ENCODE measurements at regions not wholly inside any gene's neighbourhood (a gene's known extent, or its start where the extent isn't known, plus 50 kb on each side); places are given as distances from the start of the nearest gene placed in this dataset.
"Not testable (repeated sequence)": the region's sequence is repeated elsewhere in the genome, so short reads cannot be mapped to it uniquely, and the experiment has no call there.

DNA sequence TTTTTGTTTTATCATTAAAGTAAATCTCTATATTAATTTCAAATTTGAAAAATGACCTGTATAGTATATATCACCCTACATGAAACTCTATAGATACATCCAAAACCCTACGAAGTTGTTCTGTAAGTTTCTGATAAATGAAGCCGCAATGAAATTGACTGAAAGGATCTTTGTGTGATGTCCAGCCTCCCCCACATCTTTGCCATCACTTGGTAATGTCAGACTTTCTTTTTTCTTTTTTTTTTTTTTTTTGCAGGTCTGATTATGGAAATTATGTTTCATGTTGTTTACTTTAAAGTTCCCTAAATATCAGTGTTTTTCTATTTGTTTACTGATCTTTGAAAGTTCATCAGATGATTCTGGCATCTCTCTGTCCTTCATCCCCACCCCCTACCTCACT lies 155.6 kb upstream of the CDH4 start:
- no peak for DNase-seq (ENCODE audit: low read depth)

DNA sequence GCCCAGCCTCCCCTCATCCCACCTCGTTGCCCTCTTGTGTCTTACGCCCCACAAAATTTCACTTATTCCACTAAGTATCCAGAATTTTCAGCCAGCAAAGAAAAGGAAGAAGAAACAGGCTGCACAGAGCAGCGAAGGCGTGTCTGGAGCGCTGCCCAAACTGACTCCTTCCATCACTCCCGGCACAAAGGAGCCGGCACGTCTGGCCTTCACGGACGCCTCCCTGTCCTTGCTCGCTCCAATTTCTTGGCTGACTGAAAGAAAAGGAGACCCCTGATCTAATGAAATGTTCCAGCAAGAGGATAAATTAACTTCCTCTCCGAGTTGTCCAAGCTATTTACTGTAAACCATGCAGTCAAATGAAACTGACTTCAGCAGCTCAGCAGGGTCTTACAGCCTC lies 152.3 kb upstream of the CDH4 start:
- DNase-seq (ENCODE audit: low read depth), result no peak

DNA sequence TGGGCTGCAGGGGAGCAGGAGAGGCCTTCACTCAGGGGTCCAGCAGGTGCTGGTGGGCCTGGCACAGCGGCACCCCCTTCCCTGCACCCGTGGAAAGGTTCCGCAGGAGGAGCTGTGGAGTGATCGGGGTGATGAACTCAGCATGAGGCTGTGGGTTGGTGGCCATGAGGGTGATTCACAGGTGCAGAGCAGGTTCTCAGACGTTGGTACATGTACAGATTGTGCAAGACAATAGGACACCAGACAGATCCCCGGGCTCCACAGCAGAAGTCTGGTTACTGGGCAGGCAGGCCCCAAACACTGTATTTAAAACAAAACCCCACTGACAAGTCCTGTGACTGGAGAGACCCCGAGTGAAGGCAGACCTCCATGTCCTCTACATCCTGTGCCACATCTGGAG lies 151.6 kb upstream of the CDH4 start:
- no peak for DNase-seq (ENCODE audit: low read depth)

DNA sequence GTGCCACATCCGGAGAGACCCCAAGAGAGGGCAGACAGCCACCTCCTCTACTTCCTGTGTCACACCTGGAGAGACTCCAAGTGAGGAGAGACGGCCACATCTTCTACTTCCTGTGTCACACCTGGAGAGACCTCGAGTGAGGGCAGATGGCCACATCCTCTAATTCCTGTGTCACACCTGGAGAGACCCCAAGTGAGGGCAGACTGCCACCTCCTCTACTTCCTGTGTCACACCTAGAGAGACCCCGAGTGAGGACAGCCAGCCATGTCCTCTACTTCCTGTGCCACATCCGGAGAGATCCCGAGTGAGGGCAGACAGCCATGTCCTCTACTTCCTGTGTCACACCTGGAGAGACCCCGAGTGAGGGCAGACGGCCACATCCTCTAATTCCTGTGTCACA lies 150.7 kb upstream of the CDH4 start:
- DNase-seq (ENCODE audit: low read depth), result not testable (repeated sequence)

DNA sequence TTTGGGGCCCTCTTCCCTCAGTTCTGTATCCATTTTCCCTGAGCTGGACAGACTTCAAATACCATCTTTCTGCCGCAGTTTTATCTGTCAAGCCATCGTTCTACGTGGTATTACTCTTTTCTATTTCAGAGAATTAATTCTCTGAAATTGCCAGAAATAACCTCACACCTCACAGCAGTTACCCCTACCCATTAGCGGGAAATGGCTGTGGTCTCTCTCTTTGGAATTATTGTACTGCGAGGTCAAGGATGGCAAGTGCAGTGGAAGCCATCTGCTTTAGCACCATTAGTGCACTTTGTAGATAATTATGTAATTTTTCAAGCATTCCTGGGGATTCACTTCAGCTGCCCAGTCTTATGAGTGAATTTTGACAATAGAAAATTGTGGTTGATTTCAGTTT lies 147.8 kb upstream of the CDH4 start:
- no peak for DNase-seq (ENCODE audit: low read depth)

DNA sequence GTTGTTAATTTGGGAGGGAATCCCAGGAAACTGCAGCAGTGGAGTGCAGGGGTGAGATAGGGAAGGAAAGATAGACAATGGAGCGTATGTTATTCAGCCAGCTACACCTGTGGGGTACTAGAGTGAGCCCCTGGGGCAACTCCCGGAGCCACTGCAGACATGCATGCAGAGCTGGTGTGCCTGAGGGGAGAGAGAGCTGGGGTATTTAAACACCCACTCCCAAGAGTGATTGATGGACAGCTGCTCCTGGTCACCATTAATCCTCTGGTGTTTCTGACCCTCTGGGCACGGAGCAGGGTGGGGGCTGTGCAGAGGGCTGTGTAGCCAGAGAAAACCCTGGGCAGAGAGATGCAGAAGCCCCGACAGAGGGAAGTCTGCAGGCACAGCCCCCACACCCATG lies 146.7 kb upstream of the CDH4 start:
- no peak for DNase-seq (ENCODE audit: low read depth)

DNA sequence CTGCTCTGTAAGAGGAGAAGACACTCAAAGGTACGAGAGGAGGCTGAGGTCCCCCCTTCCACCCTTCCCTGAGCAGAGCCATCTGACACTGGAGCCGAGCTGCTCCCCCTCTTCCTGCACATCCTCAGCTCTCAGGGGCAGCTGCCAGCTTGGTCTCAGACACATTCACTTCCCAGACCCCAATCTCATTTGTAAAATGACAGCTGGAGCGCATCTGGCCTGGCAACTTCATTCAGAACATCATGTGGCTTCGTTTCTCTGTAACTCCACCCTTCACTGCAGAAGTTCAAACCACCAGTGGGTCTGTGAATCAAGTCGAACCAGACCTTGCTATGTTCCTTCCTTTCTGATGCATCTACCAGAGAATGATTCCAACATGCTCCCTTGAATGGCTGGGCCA lies 145.6 kb upstream of the CDH4 start:
- DNase-seq (ENCODE audit: low read depth), result no peak

DNA sequence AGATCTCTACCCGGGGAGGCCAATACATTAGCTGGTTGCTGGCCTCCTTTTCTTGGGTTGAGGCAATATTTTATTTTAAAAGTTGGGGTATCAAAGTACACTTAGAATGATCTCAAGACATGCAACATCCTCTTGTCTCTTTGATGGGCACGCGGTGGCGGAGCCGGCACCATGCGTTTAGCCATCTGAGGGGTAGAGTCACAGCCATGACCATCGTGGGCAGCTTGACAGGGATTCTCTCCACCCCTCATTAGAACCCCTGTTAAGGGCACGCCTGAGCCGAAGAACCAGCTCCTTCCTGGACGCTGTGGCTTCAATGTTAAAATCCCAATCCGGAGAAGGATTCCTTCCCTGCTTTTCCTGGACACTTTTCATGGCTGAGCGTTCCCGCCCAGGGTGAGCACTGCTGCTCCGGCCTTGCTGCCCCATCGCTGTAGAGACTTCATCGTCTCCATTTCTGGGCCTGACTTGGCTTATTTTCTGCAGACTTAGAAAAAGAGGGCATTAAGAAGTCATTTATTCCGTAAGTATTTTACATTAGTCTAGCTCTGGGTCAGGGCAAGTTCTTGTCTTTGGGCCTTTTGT lies 142.7 kb upstream of the CDH4 start:
- no peak for DNase-seq (ENCODE audit: low read depth)

DNA sequence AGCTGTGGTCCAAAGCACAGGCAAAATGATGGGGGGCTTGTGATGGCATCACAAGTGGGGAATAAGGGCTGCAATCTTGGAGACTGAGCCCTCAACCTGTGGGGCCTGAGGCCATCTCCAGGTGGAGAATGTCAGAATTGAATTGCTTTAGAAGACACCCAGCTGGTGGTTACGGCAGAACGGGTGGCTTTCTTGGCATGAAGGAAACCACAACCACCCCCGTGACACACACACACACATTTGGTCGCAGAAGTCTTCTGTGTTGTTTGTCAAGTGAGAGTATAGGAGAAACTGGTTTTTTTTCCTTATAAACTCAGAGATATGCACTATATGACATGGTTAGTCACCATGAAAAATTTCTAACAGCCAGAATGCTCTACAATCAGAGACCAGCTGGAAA lies 139.5 kb upstream of the CDH4 start:
- DNase-seq (ENCODE audit: low read depth), result no peak

DNA sequence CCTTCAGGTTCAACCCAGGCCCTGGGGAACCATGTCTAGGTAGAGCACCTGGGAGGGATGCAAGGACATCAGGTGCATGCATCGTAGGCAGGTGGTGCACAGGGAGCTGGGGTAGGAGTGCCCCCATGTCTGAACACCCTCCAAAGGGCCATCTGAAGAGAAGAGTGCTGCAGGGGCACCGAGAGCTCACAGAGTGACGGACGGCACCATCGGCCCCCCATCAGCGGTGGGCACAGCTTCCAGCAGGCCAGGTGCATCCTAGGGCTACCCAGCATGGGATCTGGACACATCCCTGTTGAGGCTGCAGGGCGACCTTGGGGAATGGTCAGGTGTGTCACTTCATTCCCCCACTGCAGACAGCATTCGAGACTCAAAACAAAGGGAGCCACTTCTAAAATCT lies 138.3 kb upstream of the CDH4 start:
- no peak for DNase-seq (ENCODE audit: low read depth)

DNA sequence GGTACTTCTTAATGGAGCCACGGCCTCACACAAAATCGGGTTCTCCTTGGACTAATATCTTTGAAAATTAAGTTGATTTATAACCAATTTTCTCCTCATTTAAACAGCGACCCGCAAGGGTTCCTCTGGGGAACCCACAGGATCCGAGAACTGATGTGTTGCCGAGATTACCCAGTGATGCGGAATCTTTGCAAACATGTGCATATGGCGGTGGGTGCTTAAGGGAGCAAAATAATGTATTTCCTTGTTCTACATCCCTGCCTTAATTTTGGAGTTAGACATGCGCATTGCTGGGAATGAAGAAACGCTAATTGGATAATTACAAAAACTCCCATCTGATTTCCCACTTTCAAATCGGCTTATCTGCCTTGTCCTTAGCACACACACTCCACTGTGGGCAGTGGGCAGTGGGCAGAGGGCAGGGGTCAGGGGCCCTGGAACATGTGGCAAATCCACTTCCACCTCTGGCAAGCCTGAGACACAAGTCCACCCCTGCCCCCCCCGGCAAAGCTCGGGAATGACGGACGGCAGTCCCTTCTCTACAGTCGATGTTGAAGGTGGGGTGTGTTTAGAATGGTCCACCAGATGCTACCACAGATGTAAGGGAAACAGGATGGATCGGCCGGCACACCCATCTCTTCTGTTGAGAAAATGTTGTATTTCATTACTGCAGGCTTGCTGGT lies 137.4 kb upstream of the CDH4 start:
- DNase-seq (ENCODE audit: low read depth), result no peak

DNA sequence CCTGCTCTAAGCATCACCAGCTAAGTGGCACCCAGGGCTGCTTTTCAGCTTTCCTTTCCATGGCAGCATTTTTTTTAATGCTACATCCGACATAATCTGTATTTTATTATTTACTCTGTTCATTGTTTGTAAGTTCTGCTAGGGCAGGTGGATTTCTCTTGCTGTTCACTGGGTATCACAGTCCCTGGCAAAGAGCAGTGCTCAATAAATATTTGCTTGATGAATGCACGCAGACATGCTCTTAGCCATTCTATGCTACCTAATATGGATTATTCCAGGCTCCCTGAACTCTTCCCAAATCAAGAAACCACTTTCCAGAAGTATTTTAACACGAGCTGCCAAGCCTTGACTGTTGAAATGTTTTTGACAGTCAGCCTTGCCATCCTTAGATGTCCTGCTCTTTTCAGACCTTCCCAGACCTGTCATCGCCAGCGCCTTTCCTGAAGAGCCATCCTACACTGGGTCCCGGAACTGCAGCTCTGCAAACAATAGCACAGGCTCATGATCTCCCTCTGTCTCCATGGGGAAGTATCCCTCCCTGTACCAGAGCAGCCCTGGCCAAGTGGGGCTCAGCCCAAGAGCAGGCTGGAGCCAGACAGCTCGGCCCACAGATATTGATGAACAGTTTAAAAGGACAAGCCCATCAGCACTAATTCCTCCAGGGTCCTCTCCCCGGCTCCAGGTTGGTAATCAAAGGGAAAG lies 136.5 kb upstream of the CDH4 start:
- DNase-seq (ENCODE audit: low read depth), result no peak

DNA sequence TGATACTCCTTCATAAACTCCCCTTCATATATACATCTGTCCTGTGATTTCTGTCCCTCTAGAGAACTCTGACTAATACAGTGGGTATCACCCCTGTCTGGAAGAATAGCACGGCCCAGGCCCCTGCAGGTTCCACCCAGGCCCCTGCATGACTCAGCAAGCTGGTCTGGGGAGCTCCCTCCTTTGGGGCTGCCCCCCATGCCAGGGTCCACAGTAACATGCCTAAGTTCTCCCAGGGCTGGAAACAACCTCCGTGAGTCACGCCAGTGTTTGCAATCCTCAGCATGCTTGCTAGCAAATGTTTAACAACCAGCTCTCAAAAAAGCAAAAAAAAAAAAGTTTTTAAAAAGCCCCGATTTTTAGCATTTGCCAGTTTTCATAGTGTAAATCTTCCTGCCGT lies 134.3 kb upstream of the CDH4 start:
- peak; percentile 26 for DNase-seq (ENCODE audit: low read depth)

DNA sequence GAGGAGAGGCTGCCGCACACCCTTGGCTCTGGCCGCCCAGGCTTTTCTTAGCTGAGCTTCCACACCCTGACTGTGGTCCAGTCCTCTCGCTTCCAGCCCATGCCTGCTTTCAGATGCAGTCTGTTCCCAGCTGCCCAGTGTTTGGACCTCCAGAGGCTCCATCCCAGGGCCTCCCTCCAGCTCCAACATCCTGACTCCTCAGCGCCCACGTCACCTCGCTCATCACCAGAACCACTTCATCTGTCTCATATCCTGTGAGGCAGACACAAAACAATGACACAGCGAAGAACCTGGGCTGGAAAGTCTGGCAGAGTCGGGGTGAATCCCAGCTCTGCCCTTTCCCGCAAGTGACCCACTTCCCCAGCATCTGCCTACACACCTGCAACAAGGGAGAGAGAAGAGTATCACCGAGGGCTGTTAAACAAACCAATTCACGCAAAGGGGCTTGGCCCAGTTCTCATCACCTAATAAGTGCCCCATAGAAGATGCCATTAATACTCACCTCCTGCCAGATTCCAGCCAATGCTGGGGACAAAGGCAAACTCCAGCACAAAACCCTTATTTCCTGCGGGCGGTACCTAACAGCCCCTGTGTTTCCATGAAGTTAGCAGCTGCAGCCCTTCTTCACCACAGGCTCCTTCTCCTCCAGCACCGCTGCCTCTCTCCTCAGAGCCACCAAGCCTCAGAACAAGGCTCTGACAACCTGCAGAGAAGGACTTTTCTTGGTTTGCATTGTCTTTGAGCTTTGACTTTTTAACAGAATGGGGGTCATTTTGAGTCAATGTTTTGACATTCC lies 133.4 kb upstream of the CDH4 start:
- no peak for DNase-seq (ENCODE audit: low read depth)

DNA sequence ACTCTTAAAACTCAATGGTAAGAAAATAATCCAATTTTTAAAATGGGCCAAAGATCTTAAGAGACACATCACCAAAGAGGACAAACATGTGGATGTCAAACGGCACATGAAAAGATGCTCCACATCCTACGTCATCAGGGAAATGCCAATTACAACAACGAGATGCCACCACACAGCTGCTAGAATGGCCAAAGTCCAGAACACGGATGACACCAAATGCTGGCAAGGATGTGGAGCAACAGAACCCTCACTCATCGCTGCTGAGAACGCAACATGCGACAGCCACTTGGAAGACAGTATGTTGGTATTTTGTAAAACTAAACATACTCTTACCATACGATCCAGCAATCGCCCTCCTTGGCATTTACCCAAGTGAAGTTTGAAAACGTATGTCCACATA lies 132.8 kb upstream of the CDH4 start:
- no peak for DNase-seq (ENCODE audit: low read depth)

DNA sequence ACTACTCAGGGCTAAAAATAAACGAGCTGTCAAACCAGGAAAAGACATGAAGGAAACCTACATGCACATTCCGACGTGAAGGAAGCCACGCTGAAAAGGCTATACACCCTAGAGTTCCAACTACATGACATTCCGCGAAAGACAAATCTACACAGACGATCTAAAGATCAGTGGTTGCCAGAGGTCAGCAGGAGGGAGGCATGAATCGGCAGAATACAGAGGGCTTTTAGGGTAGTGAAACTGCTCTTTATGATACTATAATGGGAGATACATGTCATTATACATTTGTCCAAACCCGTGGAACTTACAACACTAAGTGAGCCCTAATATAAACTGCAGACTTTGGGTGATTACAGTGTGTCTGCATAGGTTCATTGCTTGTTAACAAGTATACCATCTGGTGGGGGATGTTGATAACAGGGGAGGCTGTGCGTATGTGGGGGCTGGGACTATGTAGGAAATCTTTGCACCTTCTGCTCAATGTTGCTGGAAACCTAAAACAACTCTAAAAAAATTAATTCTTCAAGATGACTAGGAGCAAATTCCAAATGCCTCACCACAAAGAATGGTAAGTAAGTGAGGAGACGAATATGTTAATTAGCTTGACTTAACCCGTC lies 132.2 kb upstream of the CDH4 start:
- no peak for DNase-seq (ENCODE audit: low read depth)

DNA sequence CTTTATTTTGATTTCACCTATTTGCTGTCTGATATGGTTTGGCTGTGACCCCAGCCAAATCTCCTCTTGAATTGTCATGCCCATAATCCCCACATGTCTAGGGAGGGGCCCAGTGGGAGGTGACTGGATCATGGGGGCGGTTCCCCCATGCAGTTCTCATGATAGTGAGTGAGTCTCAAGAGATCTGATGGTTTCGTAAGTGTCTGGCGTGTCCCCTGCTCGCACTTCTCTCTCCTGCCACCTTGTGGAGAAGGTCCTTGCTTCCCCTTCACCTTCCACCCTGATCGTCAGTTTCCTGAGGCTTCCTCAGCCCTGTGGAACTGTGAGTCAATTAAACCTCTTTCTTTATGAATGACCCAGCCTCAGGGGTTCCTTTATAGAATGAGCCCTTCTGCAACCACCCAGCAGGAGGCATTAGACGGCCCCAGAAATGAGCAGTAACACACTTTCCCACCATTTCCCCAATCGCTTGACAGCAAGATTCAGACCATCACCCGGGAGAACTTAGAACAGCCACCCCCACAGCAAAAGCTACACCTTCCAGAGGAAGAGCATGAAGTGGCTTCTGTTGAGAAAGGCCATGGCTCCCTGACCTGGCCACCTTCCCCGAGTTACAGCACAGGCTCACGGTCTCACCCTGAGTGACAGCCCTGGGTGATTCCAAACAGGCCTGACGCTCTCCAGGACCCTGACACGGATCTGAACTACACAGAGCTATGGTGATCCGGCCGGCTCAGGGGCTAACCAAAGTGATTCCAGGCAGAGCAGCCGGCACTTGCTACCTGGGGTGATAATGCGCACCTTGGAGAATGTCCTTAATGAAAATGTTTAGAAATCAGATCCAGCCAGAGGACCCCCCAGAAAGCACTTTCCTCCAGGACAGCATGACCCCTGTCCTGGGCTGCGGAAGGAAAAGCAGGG lies 131.2 kb upstream of the CDH4 start:
- DNase-seq (ENCODE audit: low read depth), result peak; percentile 57

DNA sequence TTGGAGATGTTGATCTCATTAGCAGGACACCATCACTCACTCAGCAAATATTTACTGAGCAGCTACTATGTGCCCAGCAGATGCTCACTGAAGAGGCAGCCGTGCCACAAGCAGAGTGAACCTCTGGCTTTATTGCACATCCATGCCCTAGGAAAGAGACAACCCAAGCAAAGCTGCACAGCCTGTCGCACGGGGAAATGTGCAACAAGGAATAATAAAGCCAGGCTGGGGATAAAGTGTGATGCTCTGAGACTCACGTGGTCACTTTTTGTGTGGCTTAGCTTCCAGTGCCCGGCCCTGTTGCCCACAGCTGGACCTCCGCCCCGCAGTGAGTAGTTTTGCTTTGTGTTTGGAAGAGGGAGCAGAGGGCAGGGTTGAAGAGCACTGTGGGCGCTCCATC lies 130.4 kb upstream of the CDH4 start:
- no peak for DNase-seq (ENCODE audit: low read depth)

DNA sequence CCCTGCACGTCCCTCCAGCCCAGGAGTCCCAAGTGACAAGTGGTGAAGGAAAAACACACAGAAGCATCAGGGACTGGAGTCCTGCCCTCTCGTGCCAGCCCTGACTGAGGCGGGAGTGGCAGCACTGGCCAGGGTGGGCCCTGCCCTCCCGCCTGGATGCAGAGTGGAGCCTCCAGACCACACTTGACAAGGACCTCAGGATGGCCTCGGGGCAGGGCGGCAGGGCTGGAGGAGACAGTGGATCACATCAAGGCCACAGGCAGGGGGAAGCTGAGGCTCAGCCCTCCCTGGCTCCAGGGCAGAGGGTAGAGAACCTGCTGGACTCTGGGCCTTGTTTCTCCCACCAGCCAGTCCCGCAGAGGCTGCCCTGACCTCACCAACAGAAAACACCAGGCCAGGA lies 128.8 kb upstream of the CDH4 start:
- no peak for DNase-seq (ENCODE audit: low read depth)

DNA sequence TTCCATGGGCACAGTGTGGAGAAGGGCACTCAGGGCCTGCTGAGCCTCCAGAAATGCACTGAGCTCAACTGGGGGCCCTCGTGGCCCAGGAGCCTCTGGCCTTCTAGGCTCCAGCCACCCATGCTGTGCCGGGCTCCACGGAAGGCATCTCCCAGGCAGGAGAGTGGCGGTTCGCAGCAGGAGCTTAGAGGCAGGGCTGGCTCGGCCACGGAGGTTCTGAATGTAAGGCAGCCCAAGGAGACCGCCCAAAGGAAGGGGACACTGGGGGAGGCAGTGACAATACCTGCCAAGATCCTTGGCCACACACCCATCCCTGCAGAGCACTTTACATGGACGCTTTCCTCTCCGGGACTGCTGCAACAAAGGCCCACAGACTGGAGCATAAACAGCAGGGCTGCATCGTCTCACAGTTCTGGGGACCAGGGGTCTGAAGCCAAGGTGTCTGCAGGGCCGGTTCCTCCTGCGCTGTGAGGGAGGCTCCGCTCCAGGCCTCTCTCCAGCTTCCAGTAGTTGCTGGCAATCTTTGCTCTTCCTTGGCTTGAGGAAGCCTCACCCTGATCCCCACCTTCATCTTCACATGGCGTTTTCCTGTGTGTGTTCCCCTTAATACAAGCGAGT lies 128.2 kb upstream of the CDH4 start:
- no peak for DNase-seq (ENCODE audit: low read depth)

DNA sequence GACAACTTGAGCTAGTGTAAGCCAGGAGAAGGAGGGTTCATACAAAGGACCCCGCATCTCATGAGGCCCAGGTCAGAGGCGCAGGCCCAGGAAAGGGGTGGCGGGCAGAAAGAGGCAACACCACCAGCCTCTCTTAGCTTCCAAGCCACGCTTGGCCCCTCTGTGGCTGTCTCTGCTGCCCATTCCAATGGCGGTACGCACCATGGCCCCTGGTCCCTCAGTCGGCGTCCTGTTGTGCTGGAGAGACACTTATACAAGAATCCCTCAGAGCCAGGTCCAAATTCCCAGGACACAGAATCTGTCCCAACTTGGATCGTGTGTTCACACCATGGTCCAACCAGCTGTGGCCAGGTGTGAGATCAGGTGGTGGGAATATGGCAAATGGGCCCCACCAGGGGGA lies 127.0 kb upstream of the CDH4 start:
- DNase-seq (ENCODE audit: low read depth), result no peak
